ENCODE measurements at regions not wholly inside any gene's neighbourhood (a gene's known extent, or its start where the extent isn't known, plus 50 kb on each side); places are given as distances from the start of the nearest gene placed in this dataset.
"Not testable (repeated sequence)": the region's sequence is repeated elsewhere in the genome, so short reads cannot be mapped to it uniquely, and the experiment has no call there.

- not testable (repeated sequence) for DNase-seq (ENCODE audit: low read depth)
Measured at GRCh38 chr16:21534561-21534960, 64.8 kb upstream of the METTL9 start.

- not testable (repeated sequence) for DNase-seq (ENCODE audit: low read depth)
Measured at GRCh38 chr16:21535201-21535600, 64.2 kb upstream of the METTL9 start.

GRCh38 chr16:21536740-21537139 is 62.6 kb upstream of the METTL9 start:
- not testable (repeated sequence) for DNase-seq (ENCODE audit: low read depth)

- DNase-seq (ENCODE audit: low read depth), result not testable (repeated sequence)
Measured at GRCh38 chr16:21537598-21537997, 61.8 kb upstream of the METTL9 start.

- DNase-seq (ENCODE audit: low read depth), result not testable (repeated sequence)
Measured at GRCh38 chr16:21539107-21539618, 60.2 kb upstream of the METTL9 start.

GRCh38 chr16:21540770-21541433 is 58.5 kb upstream of the METTL9 start:
- DNase-seq (ENCODE audit: low read depth), result not testable (repeated sequence)

- DNase-seq (ENCODE audit: low read depth), result not testable (repeated sequence)
Measured at GRCh38 chr16:21541611-21542051, 57.7 kb upstream of the METTL9 start.

- DNase-seq (ENCODE audit: low read depth), result not testable (repeated sequence)
Measured at GRCh38 chr16:21542075-21542474, 57.3 kb upstream of the METTL9 start.

GRCh38 chr16:21542491-21543124 is 56.8 kb upstream of the METTL9 start:
- not testable (repeated sequence) for DNase-seq (ENCODE audit: low read depth)

GRCh38 chr16:21543151-21543836 is 56.1 kb upstream of the METTL9 start:
- not testable (repeated sequence) for DNase-seq (ENCODE audit: low read depth)

- DNase-seq (ENCODE audit: low read depth), result not testable (repeated sequence)
Measured at GRCh38 chr16:21545664-21546326, 53.6 kb upstream of the METTL9 start.

GRCh38 chr16:21549396-21549795 is 50.0 kb upstream of the METTL9 start:
- DNase-seq (ENCODE audit: low read depth), result not testable (repeated sequence)

Data from non-pigmented ciliary epithelial cell (primary cell).